ENCODE measurements at regions not wholly inside any gene's neighbourhood (a gene's known extent, or its start where the extent isn't known, plus 50 kb on each side); places are given as distances from the start of the nearest gene placed in this dataset.
A peak's percentile ranks its signal among the peaks of the same experiment; 100 is the strongest.

- TF ChIP-seq ZFX (IDR thresholded peaks at IDR 0.05) = no peak
- no peak for TF ChIP-seq CTCF (conservative IDR thresholded peaks at IDR 0.05)
- H3K27ac ChIP-seq = no peak overlapping the region
Observed at GRCh38 chr18:46204143-46204542, 100.0 kb downstream of the HAUS1 start.

GRCh38 chr18:46207985-46208384 lies 103.8 kb downstream of the HAUS1 start:
- TF ChIP-seq ZFX (IDR thresholded peaks at IDR 0.05) (no peak), CTCF (conservative IDR thresholded peaks at IDR 0.05) (no peak)
- H3K27ac ChIP-seq = no peak overlapping the region

- H3K27ac ChIP-seq = no peak overlapping the region
- TF ChIP-seq ZFX (IDR thresholded peaks at IDR 0.05) = no peak
- TF ChIP-seq CTCF (conservative IDR thresholded peaks at IDR 0.05) = no peak
Observed at GRCh38 chr18:46209161-46209560, 105.0 kb downstream of the HAUS1 start.

- no peak overlapping the region for H3K27ac ChIP-seq
- TF ChIP-seq ZFX (IDR thresholded peaks at IDR 0.05) = no peak
- TF ChIP-seq CTCF (conservative IDR thresholded peaks at IDR 0.05) = no peak
Observed at GRCh38 chr18:46211816-46212215, 107.6 kb downstream of the HAUS1 start.

- TF ChIP-seq CTCF (conservative IDR thresholded peaks at IDR 0.05) = no peak
- no peak overlapping the region for H3K27ac ChIP-seq
Observed at GRCh38 chr18:46212398-46212797, 108.2 kb downstream of the HAUS1 start.

- H3K27ac ChIP-seq = no peak overlapping the region
- TF ChIP-seq CTCF (conservative IDR thresholded peaks at IDR 0.05) (peak; percentile 63), ZFX (IDR thresholded peaks at IDR 0.05) (no peak)
Observed at GRCh38 chr18:46213295-46213694, 109.1 kb downstream of the HAUS1 start.

GRCh38 chr18:46214435-46214834 lies 110.2 kb downstream of the HAUS1 start:
- TF ChIP-seq CTCF (conservative IDR thresholded peaks at IDR 0.05) (no peak), ZFX (IDR thresholded peaks at IDR 0.05) (no peak)
- no peak overlapping the region for H3K27ac ChIP-seq

Data from C4-2B (cell line).